H1 (cell line): ENCODE measurements at regions not wholly inside any gene's neighbourhood (a gene's known extent, or its start where the extent isn't known, plus 50 kb on each side); places are given as distances from the start of the nearest gene placed in this dataset.

Experiments used
- ASH2L ChIP-seq: fragments of 200-600, 300-600 bp; sonication (generic); IDR thresholded peaks from one replicate; pipeline ENCODE4 v1.7.1; 2017; ENCODE audit warnings: low read length
- CHD1 ChIP-seq: IDR thresholded peaks from 2 replicates; pipeline ENCODE4 v1.6.1; 2012; ENCODE audit warnings: low read depth, low read length, improper control_type of control experiment
- CHD7 ChIP-seq: fragments of 300-600 bp; sonication (generic); IDR thresholded peaks from 2 replicates; pipeline ENCODE4 v1.7.1; 2012; ENCODE audit warnings: low read length, moderate library complexity, mild to moderate bottlenecking, inconsistent platforms; ENCODE audit not compliant: insufficient replicate concordance
- EP300 ChIP-seq, 2 experiments: IDR thresholded peaks; 1 replicate in 1 of 2; 2 replicates in 1 of 2; pipeline ENCODE4 v1.6.1; 2011 to 2012; ENCODE audit warnings: low read depth in 2 of 2, low read length in 2 of 2, mild to moderate bottlenecking in 2 of 2, borderline replicate concordance in 1 of 2, inconsistent platforms in 1 of 2, moderate library complexity in 1 of 2
- EZH2 ChIP-seq: fragments of 200-600 bp; sonication (generic); IDR thresholded peaks from 2 replicates; pipeline ENCODE4 v1.7.1; 2012; ENCODE audit warnings: low read depth, mild to moderate bottlenecking, moderate library complexity, low read length, inconsistent platforms; ENCODE audit not compliant: severe bottlenecking
- GTF2F1 ChIP-seq: IDR thresholded peaks from 2 replicates; pipeline ENCODE4 v1.6.1; 2012; ENCODE audit warnings: low read depth, low read length, improper control_type of control experiment, borderline replicate concordance
- KDM1A ChIP-seq: fragments of 200-600, 300-600 bp; sonication (generic); IDR thresholded peaks from 2 replicates; pipeline ENCODE4 v1.7.1; 2016; ENCODE audit warnings: mild to moderate bottlenecking, low read length, borderline replicate concordance
- RBBP5 ChIP-seq: IDR thresholded peaks from 2 replicates; pipeline ENCODE4 v1.7.1; 2012; ENCODE audit warnings: low read depth, mild to moderate bottlenecking, inconsistent platforms, low read length, moderate library complexity, borderline replicate concordance
- RNF2 ChIP-seq: fragments of 200-900, 300-1000 bp; sonication (generic); IDR thresholded peaks from 2 replicates; pipeline ENCODE4 v1.7.1; 2016; ENCODE audit warnings: borderline replicate concordance, low read depth, mild to moderate bottlenecking, antibody characterized with exemption, low read length; ENCODE audit not compliant: poor library complexity, severe bottlenecking; ENCODE audit errors: missing control alignments
- SP1 ChIP-seq: IDR thresholded peaks from 2 replicates; pipeline ENCODE4 v1.6.1; 2011; ENCODE audit warnings: low read depth, low read length
- TAF7 ChIP-seq: optimal IDR thresholded peaks from 2 replicates; pipeline ENCODE3; 2011; ENCODE audit warnings: low read depth, mild to moderate bottlenecking, inconsistent platforms, low read length, moderate library complexity, borderline replicate concordance

GRCh38 chr12:3378655-3379054 is 112.3 kb upstream of the PRMT8 start (continued):
- no peak for TF ChIP-seq CHD7
- no peak for TF ChIP-seq TAF7
- TF ChIP-seq GTF2F1 = no peak
- no peak for TF ChIP-seq CHD1
- TF ChIP-seq RNF2 = no peak
- no peak for TF ChIP-seq ASH2L
- no peak for TF ChIP-seq RBBP5
- TF ChIP-seq EP300 (IDR thresholded peaks at IDR 0.05; ENCODE audit: borderline replicate concordance in 1 of 2, low read depth in 2 of 2, low read length in 2 of 2) = no peak
- TF ChIP-seq SP1 = no peak
- TF ChIP-seq KDM1A = no peak
- TF ChIP-seq EZH2 = no peak
